ENCODE measurements at regions not wholly inside any gene's neighbourhood (a gene's known extent, or its start where the extent isn't known, plus 50 kb on each side); places are given as distances from the start of the nearest gene placed in this dataset.

GRCh38 chr21:19522381-19522780, 1118.8 kb upstream of the TMPRSS15 start:
- TF ChIP-seq POLR2AphosphoS5 (IDR thresholded peaks at IDR 0.05) (no peak), POLR2A (IDR thresholded peaks at IDR 0.05) (no peak), EP300 (IDR thresholded peaks at IDR 0.05; ENCODE audit: low read depth) (no peak)
- TF ChIP-seq, protein P1, sequence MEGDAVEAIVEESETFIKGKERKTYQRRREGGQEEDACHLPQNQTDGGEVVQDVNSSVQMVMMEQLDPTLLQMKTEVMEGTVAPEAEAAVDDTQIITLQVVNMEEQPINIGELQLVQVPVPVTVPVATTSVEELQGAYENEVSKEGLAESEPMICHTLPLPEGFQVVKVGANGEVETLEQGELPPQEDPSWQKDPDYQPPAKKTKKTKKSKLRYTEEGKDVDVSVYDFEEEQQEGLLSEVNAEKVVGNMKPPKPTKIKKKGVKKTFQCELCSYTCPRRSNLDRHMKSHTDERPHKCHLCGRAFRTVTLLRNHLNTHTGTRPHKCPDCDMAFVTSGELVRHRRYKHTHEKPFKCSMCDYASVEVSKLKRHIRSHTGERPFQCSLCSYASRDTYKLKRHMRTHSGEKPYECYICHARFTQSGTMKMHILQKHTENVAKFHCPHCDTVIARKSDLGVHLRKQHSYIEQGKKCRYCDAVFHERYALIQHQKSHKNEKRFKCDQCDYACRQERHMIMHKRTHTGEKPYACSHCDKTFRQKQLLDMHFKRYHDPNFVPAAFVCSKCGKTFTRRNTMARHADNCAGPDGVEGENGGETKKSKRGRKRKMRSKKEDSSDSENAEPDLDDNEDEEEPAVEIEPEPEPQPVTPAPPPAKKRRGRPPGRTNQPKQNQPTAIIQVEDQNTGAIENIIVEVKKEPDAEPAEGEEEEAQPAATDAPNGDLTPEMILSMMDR (IDR thresholded peaks at IDR 0.05) = no peak
